Fibroblast of skin of right quadriceps (primary cell): ENCODE measurements at regions not wholly inside any gene's neighbourhood (a gene's known extent, or its start where the extent isn't known, plus 50 kb on each side); places are given as distances from the start of the nearest gene placed in this dataset.
"Not testable (repeated sequence)": the region's sequence is repeated elsewhere in the genome, so short reads cannot be mapped to it uniquely, and the experiment has no call there.

ENCODE experiments used
- DNase-seq: peaks from one replicate; pipeline ENCODE4 v3.0.0-alpha.2; 2013

DNA sequence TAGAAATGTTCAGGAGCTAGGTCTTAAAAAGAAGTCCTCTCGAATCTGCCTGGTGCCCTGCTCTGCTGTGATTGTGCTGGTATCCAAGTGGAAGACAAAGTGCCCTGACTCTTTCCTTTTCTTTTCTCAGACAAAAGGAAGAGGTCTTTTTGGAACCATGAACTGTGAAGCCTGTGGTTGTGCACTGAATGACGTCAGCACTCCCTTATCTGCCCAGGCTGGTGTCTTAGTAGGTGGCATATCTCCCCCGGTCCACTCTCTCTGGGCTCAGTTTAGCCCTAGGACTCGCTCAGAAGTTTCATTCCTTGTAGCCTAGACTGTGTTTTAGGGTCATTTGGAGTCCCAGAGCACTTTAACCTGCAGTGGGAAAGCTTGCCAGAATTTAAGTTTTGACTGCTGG lies 400.3 kb upstream of the CT83 start:
- no peak for DNase-seq

- no peak for DNase-seq
Observed at GRCh38 chrX:116862340-116862739, 399.6 kb upstream of the CT83 start.

DNA sequence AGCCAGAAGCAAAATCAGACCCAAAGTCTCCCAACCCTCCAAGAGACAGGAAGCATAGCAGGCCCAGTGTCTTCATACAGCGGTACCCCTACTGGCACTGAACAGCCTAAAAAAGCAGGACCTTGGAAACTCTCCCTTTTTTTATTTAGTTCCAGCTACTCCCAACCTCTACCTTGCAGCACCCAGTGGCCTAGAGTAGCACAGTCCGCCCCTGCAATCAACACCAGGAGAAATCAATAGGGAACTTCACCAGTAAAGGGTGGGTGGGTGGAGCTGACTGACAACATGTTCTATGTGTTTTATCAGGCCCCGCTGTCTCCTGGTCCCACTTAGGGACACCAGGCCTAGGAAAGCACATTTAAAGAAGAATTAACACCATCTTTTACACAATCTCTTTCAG lies 378.5 kb upstream of the CT83 start:
- no peak for DNase-seq

DNA sequence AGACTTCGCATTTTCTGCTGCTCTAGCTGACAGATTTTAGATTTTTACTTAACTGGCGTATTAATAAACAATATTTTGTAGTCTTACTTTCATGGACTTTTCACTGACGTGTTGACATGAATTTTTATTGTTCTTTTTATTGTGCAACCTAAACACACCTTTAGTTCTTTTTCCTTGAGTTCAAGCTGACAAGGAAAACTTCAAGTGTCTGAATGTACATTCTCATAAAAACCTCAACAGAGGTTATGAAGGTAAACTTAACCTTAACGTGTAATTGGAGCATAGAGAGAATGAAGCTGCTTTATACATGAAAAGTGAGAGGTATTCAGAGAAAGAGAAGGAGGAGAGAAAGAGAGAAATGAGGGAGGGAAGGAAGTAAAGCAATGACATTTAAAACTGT lies 364.3 kb upstream of the CT83 start:
- no peak for DNase-seq

- no peak for DNase-seq
Observed at GRCh38 chrX:116824785-116825184, 362.0 kb upstream of the CT83 start.

GRCh38 chrX:116823677-116824076 lies 360.9 kb upstream of the CT83 start:
- no peak for DNase-seq

DNA sequence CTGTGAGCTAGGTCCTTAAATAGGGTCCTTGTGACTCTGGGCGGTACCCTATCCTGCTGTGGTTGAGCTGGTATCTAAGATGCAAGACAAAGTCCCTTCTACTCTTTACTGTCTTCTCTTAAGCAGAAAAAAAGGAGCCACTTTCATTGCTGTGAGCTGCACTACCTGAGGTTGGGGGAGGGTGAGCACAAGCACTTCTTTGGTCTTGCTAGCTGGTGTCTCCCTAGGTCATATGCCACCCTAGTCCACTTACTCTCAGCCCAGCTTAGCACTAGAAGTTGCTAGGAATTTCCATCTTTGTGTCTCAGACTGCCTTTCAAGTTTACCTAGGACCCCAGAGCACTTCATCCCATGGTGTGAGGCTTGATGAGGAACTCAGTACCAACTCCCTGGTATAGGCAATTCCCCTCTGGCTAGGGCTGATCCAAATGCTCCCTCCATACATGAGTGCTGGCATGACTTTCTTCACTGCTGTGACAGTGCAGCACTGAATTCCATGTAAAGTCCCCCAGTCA lies 343.6 kb upstream of the CT83 start:
- no peak for DNase-seq

- DNase-seq = no peak
Observed at GRCh38 chrX:116801943-116802342, 339.2 kb upstream of the CT83 start.

DNA sequence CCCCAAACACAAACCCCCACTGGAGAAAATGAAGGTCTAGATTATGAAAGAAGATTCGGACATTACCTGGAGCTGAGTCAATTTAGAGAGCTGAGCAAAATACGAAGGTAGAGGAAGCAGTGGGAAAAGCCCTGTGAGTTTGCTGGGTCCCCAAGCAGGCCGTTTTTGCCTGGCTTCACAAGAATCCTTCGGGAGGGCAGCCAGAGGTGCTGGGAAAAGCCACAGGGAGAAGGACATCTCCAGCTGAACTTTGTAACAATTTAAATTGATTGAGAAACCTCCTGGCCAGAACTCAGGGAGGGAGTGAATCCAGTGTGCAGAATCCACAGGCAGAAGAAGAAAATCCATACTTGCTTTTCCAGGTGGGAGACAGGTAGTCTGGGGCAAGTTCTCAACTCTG lies 319.1 kb upstream of the CT83 start:
- no peak for DNase-seq

- DNase-seq = no peak
Observed at GRCh38 chrX:116757491-116757890, 294.7 kb upstream of the CT83 start.

- DNase-seq = no peak
Observed at GRCh38 chrX:116756958-116757357, 294.2 kb upstream of the CT83 start.

DNA sequence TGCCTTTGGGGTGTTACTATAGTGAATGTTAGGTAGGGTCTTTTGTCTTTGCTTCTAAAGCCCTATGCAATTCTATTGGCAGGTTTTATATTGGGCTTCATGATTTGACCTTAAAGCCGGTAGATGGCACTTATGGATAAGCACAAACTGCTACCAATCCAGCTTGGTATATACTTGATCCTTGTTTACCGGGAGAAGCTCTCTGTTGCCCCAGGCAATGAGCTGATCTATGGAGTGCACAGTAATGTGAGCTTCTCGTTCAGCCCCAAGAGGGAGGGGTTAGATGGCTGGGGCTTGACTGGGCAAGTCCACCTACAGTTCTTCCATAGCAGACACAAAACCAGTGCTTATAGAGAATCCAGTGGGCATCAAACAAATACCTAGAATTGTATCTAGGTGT lies 287.2 kb upstream of the CT83 start:
- no peak for DNase-seq

DNA sequence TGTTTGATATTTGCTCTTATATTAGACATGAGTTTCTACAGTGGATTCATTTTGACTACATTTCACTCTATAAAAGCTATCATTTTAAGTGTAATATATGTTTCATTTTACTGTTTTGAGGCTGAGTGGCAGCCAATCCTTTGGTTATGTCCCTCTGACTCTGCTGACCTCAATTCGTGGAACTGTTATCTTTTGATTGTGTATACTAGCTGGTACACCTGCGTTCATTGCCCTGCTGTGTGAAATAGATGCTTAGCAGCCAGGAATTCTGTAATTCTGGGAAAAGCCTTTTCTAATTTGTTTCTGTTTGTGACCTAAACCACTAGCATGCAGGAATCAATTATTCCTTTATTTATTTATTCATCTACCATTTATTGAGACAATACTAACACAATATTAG lies 269.4 kb upstream of the CT83 start:
- no peak for DNase-seq

GRCh38 chrX:116726806-116727205 lies 264.0 kb upstream of the CT83 start:
- DNase-seq = no peak

GRCh38 chrX:116694046-116694445 lies 231.3 kb upstream of the CT83 start:
- no peak for DNase-seq

DNA sequence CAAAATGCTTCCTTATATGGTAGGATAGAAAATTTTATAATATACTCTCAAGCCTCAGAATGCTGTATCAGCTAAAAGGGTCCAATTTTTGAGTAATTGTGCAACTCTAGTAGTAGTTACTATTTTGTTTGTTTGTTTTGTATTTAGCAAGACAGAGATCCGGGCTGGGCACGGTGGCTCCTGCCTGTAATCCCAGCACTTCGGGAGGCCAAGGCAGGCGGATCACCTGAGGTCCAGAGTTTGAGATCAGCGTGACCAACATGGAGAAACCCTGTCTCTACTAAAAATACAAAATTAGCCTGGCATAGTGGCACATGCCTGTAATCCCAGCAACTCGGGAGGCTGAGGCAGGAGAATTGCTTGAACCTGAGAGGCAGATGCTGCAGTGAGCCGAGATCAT lies 216.8 kb upstream of the CT83 start:
- not testable (repeated sequence) for DNase-seq

GRCh38 chrX:116667346-116668134 lies 204.8 kb upstream of the CT83 start:
- no peak for DNase-seq

DNA sequence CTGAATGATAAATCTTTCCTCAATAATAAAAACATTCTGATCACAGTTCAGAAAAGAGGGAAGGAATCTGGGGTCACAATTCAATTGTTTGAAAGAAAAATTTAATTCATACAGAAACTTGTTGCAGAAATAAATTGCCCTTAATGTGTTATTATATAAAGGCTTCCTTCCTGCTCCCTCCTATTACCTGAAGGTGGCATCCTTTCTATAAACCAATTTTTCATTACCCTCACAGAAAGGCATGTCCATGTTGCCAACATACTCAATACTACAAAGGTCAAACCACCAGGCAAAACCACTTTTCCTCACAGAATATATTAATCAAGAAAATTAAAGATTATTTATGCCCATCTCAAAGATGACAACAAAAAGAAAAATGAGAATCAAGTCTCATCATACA lies 194.3 kb upstream of the CT83 start:
- DNase-seq = no peak

DNA sequence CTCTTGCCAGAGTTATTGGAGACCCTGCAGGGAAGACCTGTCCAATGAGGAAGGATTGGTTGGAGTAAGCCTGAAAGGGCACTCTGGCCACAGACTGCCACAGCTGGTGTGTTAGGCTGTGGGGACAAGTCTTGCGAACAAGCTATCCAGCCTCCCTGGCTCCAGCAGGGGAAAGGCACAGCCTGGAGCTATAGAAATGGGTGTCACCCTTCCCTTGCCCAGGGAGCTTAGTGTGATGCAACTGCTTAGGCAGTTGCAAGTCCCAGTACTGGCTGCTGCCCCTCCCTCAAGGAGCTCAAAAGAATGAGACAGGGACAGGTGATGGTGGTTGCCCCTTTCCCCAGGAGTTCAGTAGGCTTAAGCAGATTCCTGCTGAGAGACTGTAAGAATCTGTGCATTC lies 165.7 kb upstream of the CT83 start:
- DNase-seq = no peak

GRCh38 chrX:116618546-116618945 lies 155.8 kb upstream of the CT83 start:
- no peak for DNase-seq

GRCh38 chrX:116607776-116608175 lies 145.0 kb upstream of the CT83 start:
- DNase-seq = no peak

GRCh38 chrX:116605576-116605975 lies 142.8 kb upstream of the CT83 start:
- DNase-seq = no peak

GRCh38 chrX:116596010-116596409 lies 133.2 kb upstream of the CT83 start:
- DNase-seq = no peak
